CD4-positive, alpha-beta T cell treated with Interleukin-6 for 4 hours (primary cell): ENCODE measurements at regions not wholly inside any gene's neighbourhood (a gene's known extent, or its start where the extent isn't known, plus 50 kb on each side); places are given as distances from the start of the nearest gene placed in this dataset.
"Not testable (repeated sequence)": the region's sequence is repeated elsewhere in the genome, so short reads cannot be mapped to it uniquely, and the experiment has no call there.

Source experiments
- DNase-seq: peaks from one replicate; pipeline ENCODE4 v3.0.0-alpha.2; 2020; ENCODE audit warnings: mixed read lengths

DNA sequence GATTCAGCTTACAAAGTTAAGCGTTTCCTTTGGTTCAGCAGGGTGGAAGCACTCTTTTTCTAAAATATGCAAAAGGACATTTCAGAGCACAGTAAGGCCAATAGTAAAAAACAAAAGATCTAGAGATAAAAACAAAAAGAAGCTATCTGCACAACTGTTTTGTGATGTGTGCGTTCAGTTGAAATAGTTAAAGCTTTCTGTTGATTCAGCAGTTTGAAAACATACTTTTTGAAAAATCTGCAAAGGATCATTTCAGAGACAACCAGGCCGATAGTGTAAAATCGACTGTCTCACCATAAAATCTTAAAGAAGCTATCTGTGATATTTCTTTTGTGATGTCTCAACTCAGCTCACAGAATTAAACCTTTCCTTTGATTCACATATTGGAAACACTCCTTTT lies 300.0 kb upstream of the ALG10B start:
- no peak for DNase-seq

DNA sequence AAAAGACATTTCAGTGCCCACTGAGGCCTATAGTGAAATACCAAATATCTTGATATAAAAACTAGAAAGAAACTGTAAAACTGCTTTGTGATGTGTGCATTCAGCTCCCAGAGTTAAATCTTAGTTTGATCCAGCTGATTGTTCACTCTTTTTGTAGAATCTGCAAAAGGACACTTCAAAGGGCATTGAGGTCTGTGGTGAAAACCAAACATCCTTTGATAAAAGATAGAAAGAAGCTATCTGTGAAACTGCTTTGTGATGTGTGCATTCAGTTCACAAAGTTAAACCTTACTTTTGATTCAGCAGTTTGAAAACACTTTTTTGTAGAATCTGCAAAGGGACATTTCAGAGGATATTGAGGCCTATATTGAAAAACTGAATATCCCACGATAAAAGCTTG lies 290.7 kb upstream of the ALG10B start:
- DNase-seq = no peak

- no peak for DNase-seq
Measured at GRCh38 chr12:38053113-38053512, 263.5 kb upstream of the ALG10B start.

DNA sequence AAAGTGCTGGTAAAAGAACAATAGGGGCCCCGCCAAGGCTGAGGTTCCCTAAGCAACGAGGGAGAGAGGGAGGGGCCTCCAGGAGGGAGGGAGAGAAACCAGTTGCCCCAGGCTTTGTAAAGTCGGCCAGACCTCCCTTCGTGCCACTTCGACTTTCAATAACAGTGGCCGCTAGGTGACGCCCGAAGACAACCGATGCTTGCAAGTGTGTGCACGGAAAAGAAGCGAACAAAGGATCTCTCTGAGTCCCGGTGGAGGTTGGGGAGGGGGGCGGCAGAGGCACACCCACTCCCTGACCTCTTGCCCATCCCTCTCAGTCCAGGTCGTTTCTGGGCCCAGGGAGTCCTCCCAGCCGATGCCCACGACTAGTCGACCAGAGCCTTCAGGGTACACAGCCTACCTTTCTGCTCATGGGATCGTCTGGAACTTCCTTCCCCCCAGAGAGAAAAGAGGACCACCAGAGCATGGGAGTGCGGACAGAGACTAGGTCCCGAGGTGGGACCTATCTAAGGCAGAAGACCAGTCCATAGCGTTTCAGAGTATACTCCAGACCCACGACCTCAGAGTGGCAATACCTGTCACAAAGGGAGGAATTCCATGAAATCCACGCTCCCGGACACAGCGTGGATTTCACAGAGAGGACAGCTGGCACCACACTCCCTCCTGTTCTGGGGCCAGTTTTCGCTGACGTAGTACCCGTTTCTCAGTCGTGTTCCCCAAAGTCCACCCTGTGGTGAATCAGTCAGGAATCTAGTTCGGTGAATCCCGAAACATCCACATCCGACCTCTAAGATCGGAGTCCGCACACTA lies 262.7 kb upstream of the ALG10B start:
- no peak for DNase-seq

GRCh38 chr12:38056701-38057689 lies 259.6 kb upstream of the ALG10B start:
- DNase-seq = no peak

GRCh38 chr12:38099686-38100085 lies 216.9 kb upstream of the ALG10B start:
- DNase-seq = no peak

GRCh38 chr12:38101753-38102152 lies 214.8 kb upstream of the ALG10B start:
- no peak for DNase-seq

DNA sequence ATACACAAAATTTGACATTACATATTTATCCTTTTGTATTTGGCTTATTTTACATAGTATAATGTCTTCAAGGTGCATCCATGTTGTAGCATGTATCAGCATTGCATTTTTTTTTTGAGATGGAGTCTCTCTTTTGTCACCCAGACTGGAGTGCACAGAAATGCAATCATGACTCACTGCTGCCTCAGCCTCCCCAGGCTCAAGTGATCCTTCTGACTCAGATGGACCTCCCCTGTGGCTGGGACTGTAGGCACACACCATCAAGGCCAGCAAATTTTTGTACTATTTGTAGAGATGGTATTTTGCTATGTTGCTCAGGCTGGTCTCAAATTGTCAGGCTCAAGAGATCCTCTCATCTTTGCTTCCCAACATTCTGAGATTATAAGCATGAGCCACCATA lies 214.4 kb upstream of the ALG10B start:
- no peak for DNase-seq

GRCh38 chr12:38110026-38110699 lies 206.4 kb upstream of the ALG10B start:
- no peak for DNase-seq

GRCh38 chr12:38113991-38114390 lies 202.6 kb upstream of the ALG10B start:
- no peak for DNase-seq

DNA sequence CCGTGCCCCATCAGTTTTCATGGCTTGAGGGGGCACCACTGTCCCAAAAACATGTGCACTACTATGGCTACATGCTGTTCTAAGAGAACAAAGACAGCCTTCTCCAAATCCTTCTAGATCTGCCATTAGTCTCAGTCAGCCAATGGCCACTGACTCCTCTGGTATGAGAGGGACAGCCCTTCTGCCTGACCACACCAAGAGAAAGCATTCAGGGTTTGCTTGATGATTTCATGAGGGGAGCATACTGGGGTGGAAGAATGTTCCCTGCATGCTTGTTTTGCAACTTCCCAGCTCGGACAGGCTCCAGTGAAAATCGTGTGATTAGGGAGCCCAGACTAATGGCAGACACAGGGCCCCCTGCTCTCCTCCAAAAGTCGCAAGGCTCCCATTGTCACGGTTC lies 199.6 kb upstream of the ALG10B start:
- no peak for DNase-seq

DNA sequence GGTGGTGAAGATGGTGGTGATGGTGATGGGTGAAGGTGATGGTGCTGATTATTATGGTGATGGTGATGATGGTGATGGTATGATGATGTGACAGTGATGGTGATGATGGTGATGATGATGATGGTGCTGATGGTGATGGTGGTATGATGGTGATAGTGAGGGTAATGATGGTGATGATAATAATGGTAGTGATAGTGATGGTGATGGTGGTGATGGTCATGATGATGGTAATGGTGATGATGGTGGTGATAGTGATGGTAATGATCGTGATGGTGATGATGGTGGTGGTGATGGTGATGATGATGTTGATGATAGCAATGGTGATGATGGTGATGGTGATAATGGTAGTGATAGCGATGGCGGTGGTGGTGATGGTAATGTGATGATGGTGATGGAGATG lies 197.9 kb upstream of the ALG10B start:
- DNase-seq = no peak

- no peak for DNase-seq
Measured at GRCh38 chr12:38120438-38120837, 196.1 kb upstream of the ALG10B start.

- DNase-seq = not testable (repeated sequence)
Measured at GRCh38 chr12:38123028-38123427, 193.5 kb upstream of the ALG10B start.

DNA sequence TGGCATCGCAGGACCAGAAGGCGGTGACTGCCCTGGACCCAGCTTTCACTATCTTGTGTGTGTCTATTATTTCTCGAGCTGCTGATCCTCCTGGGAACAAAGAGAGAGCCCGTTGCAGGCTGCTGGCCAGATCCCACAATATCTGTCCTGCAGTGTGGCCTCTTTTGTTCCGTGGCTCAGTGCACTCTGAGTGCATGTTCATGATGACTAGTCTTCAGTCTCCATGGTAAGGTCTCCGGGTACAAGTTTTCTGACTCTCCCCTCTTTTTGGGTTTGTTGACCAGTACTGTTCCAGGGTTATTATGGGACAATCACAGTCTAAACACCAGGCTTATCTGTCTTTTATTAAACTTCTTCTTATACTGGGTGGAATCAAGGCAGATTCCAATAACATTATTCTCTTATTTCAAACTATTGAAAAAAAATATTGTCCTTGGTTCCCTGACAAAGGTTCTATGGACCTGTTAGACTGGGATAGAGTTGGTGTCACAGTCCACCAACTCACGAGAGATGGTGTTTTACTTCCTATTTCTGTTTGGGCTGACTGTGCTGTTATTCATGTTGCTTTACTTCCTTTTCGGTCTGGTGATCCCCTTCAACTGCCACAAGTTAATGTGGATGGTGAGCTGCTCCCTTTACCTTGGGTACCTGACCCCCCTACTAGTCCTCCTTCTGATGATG lies 192.9 kb upstream of the ALG10B start:
- DNase-seq = no peak

DNA sequence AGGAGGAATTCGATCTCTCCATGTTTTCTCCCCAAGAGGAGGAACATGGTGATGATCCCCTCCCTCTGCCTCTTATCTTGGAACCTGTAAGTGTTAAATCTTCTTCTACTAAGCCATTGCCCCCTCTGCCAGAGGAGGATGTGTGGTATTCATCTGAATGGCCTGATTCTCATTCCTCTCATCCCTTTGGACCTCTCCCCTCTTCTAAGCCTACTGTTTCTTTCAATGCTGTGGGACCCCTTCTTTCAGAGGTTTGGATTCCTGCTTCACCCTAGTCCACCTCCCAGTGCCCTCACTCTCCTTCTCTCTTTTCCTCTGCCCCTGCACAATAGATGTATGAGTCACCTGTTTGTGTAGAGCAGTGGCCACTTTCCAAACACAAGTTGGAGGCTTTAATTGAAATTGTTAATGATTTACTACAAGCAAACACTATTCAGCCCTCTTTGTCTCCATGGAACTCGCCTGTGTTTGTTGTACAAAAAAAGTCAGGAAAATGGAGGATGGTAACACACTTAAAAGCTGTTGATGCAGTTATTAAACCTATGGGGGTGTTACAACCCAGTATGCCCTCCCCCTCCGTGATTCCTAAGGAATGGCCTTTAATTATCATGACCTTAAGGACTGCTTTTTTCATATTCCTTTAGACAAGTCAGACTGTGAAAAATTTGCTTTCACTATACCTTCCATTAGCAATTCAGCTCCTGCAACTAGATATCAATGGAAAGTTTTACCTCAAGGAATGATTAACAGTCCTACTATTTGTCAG lies 192.1 kb upstream of the ALG10B start:
- DNase-seq = no peak

GRCh38 chr12:38132139-38132538 lies 184.4 kb upstream of the ALG10B start:
- no peak for DNase-seq

DNA sequence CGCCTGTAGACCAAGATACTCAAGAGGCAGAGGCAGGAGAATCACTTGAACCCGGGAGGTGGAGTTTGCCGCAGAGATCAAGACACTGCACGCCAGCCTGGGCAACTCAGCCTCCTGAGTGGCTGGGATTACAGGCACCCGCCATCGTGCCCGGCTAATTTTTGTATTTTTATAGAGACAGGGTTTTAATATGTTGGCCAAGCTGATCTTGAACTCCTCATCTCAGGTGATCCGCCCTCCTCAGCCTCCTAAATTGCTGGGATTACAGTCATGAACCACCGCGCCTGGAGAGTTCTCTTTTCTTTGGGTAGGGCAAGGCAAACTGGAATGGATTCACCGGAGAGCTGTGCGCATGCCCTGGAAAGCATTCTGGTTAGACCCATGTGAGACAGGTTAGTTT lies 179.3 kb upstream of the ALG10B start:
- DNase-seq = no peak

DNA sequence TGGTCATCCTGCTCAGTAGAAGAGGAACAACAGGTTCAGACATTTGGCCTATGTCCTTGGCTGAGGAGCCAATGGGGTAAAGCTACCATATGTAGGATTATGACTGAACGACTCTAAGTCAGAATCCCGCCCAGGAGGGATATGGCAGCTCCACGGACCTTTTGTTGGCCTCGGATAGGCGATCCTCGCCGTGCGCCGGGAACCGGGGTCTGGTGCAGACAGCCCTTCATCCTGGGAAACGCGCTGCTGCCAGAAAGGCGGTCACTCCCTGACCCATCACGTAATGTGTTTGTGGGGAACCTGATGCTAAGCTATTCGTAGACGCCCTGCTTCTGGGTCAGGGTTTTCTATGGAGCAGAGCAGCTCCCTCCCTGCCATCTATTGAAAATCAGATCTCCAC lies 178.9 kb upstream of the ALG10B start:
- DNase-seq = no peak

DNA sequence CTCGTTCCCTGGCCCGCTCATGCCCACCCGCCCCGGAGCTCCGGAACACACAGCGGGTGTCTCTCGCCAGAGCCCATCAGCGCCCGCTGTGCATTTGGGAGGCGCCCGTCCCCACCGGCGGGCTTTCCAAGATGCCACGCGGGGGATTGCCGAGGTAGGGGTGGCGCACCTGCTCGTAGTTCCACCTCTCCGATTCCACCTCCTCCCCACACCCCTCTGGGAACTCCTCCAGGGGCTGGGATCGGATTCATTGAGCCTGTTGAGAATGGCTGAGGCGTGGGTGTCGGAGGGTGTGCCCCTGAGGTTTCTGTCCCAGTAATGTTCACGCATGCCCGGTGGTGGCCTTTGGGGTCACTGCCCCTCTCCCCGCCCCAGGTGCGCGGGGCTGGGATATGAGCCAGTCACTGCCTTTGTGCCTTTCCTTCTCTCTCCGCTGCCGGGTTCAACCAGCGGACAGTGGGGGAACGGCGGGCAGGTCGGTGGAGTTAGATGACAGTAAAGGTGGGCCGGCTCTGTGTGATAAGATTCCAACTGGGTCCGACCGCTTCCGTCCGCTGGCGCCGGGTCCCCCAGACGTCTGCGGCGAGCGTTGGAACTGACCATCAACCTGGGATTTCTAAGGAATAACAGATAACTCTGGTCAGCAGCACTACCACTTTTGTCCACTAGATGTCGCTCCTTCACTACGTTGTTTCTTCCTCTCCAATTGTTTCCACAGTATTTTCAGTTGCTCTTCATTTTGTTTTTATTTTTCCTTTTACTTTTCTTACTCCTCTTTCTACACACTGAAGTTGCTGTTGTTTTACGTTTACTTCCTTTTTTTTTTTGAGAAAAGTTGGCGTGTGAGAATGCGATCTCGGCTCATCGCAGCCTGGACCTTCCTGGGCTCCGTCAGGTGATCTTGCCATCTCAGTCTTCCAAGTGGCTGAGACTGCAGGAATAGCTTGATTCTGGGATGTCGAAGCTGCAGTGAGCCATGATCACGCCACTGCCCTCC lies 178.1 kb upstream of the ALG10B start:
- DNase-seq = peak; percentile 71

- no peak for DNase-seq
Measured at GRCh38 chr12:38139456-38139855, 177.1 kb upstream of the ALG10B start.
